ENCODE measurements at regions not wholly inside any gene's neighbourhood (a gene's known extent, or its start where the extent isn't known, plus 50 kb on each side); places are given as distances from the start of the nearest gene placed in this dataset.
A peak's percentile ranks its signal among the peaks of the same experiment; 100 is the strongest.

DNA sequence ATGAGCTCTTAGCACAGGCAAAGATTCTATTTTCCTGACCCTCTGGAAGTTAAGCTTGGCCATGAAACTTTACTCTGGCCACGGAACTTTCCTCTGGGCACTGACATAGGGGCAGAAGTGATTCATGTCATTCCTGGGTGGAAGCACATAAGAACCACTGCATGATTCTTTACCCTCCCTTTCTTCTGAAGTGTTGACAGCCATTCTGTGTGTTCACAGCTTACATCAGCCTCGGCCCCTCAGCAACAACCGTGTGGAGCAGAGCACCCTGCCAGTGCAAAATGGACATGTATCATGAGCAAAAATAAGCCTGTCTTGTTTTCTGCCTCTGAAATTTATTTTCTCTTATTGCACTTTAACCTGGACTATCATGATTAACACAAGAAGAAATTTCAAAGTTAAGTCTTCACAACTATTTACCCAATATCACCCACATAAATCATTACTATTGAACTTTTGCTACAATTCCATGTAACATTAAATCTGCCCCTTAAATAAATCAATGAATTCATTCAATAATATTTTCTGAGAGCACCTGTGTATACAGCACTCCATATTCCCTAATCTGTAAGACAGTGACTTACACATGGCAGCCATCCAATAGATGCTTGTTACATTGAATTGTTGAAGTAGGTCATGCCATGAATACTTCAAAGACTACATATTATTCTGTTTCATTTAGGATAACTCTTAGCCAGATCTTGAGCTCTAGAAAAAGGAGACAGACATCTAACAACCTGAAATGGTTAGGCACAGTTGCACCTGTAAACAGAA is 531.9 kb downstream of the IRS1 start:
- DNase-seq: no peak

DNA sequence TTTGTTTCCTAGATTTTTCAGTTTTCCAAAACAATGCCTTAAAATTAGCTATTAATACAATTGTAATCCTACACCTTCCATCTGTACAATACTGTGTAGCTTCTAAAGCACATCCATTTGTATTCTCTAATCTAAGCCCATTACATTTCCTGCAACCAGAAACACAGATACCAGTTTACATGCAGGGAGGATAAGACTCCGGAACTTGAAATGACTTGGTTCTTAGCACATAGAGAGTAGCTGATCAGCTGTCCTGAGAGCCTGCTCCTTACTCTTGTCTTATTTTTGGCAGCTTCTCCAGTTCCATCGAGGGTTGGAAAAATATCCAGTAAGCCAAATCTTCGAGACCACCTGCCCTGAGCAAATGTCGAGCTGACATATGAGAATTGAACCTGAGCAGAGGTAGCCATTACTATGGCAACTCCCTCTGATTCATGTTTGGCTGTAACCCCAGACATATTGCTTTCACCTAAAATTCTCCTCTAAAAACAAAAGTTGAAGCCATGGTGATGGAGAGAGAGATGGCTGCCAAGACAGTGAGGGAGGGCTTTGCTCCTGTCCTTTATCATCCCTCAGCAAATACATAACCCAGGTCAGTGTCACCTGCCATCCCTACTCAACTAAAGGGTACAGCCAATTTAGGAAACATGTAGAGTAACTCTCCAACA is 542.8 kb downstream of the IRS1 start:
- DNase-seq: peak; percentile 37

DNA sequence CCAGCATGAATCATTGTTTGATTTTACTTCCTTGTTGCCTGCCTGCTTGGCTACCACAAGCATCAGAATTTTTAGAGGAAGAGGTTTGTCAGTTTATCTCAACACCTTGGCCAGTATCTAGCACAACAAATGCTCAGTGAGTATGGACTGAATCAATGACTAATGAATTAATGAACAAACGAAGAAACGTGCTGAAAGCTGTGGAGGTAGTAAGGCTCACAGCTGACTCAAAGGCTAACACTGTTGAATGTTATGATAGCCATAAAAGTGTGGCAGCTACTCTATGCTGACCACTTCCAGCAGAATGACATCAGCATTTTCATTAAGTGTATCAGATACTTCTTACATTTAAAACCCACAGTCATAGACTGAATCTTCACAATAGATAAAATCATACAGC is 543.4 kb downstream of the IRS1 start:
- DNase-seq: no peak

DNA sequence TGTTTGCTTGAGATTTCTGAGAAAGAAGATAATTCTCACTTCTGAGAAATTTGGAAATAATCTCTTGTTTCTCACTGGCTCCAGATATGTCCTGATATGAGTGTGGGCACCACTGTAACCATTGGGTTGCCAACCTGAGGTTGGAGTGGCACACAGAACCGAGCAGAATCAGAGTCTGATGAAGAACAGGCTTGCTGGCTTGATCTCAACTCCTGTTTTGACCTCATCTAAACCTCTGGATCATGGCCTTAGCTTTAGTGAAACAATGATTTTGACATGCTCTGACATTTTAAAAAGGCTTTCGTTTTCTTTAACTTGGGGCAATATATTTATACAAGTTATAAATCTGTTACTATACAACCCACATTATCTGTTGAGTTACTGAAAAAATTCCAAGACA is 548.0 kb downstream of the IRS1 start:
- DNase-seq: no peak

DNA sequence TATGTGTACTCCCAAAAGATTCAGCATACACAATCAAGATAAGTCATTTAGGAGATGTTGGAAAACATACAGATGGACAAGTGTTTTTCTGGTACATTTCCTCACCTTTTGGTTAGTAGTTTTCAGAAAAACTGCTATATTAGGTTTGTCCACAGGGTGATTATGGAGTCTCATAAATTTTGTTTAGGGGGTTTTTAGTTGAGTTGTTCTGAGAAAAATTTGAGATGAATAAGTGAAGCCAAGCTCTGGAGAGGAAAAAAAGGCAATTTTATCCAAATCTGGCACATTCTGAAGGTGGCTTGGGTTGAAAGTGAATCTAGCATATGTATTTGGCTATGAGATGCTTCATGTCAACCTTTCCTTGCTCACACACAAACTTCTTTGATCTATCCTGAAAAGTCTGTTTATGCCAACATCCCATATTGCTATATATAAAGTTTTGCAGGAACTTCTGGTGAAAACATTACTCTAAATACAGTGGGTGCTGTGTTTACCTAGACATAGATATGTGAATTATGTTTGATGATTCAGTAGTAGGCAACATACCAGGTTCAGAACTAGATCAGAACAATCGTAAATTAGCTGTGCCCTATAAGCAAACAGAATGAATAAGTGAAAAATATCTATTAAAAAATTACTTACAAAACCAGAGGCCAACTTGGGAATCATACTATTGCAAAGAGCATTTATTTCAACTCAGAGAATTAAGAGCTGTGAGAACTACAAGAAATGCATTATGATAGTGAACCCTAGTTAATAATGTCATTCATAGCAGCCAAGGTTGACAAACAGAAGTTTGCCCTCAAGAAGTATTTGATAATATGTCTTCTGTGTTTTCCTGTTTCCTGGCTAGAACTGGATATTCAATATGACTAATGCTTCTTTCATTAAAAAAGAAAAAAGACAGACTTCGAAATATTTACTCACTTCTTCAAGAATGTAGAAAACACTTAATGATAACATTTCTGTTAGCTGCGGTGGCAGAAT is 552.0 kb downstream of the IRS1 start:
- no peak for DNase-seq

DNA sequence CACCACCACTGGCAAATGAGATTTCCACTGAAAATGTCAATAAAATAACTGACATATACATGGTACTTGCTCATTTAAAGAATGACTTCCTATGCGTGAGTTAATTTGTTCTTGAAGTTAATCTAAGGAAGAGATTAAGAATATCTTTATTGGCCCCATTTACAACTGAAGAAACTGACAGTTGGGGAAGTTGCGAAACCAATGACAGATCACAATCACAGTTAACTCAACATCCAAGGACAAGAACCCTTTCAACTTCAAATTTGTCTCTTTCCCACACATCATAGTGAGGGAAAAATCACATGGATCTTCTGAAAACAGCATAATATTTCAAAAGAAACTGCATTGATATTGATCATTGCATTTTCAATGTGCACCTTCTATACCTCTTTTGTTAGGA is 565.4 kb downstream of the IRS1 start:
- DNase-seq: no peak

DNA sequence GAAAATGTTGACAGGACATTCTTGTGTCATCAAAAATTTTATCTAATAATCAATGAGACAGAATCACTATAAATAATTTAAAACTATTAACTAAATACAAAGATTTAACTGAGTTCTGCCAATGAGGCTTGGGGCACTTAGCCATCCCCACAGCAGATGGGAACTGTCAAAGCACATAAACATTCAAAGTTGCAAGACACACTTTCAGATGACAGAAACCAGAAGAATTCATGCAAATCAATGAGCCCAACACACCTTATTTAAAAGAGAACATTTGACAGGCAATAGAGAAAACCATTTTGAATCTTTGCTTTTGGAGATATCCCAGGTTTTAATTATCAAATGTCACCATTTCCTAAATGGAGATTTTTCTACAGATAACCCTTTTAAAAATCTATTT is 566.2 kb downstream of the IRS1 start:
- no peak for DNase-seq

DNA sequence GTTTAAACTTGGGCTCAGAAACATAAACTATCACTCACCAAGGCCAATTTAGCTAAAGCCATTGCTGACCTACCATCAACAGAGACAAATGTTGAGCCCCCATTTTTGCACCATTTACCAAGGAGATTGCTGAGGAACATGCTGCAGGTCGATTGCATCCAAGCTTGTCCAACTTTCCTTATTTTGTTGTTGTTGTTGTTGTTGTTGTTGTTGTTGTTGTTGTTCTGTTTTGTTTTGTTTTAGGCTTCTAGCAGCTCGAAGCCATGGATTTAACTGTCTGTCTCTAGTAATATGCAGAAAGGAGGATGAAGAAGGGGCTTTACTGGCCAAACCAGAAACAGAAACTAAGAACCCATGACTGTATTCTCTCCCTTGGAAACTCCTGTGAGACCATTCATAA is 571.5 kb downstream of the IRS1 start:
- no peak for DNase-seq

DNA sequence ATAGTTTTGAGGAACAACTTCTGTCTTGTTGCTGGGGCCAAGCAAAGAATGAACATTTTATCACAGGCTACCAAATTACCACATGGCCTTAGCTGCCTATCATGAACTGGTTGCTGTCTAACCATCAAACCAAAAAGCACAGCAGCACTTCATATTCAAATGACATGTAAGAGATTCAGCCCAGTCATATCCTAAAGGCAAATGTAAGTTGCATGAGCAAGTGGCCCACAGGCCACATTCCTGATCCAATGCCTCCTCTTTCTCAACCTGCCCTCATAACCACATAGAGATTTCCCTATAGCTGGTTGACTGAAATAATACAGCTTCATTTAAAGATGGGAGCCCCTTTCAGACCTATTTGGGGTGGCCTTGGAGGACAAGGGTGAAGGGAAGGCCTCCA is 572.3 kb downstream of the IRS1 start:
- DNase-seq: no peak

DNA sequence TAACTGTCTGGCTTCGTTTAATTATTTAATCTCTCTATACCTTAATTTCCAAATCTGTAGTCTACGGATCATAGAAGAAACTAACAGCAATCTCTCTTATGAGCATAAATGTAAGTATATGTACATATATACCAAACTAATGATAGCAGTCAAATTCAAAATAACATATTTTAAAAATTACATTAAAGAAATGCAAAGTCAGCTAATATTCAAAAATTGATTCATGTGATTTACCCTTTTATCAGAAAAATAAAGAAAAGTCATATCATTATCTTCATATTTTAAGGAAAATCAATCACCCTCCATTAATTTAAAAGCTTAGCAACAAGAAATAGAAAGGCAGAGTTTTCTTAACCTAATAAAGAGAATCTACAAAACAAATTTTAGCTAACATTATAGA is 575.9 kb downstream of the IRS1 start:
- DNase-seq: no peak

DNA sequence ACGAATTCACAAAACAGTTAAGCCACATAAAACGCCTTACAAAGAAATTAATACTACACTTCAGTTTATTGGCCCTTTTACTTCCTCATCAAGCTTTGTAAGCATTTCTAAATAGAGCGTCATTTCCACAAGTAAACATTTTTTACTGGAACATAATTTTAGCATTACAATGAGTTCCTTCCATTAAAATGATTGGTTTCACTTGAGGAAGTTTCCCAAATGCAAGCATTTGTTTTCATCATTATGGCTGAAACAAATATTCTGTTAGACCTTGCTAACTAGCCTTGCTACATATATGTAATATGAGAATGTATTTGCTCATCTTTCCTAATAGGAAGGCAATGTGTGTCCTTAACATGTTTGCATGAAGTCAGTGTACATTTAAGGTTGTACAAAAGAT is 579.1 kb downstream of the IRS1 start:
- no peak for DNase-seq

DNA sequence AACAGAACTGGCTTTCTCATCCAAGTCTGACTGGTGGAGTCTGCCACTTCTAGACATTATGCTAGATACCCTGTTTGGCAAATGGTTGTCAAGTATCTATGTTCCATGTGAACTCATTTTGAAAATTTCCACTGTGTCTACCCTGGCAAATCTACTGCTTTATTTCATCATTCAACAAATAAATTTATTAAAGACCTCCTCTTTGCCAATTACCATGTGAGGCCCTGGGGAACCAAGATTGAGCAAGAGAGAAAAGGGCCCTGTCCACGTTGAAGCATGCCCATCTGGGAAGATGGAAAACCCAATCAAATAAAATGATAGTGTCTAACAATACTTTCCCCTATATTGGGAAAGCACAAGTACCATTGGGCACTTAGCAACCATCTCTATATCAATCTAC is 582.4 kb downstream of the IRS1 start:
- no peak for DNase-seq

DNA sequence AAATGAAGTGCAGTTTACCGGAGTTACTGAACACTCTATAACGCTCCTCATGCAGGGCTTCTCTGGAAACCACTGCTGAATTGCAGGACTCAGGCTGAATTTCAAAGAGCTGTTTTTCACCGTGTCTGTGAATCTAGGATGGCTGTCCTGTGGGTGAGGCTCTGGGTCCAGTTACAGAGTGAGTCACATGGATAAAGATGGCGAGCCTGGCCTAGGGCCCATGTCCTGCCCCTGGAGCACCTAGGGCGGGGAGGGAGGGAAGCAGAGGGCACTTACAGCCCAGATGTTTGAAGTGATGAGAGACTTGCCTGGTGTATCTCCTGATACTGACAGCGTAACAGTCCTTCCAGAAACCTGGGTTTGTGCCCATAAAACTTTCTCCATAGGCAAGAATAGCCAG is 583.0 kb downstream of the IRS1 start:
- DNase-seq: no peak

DNA sequence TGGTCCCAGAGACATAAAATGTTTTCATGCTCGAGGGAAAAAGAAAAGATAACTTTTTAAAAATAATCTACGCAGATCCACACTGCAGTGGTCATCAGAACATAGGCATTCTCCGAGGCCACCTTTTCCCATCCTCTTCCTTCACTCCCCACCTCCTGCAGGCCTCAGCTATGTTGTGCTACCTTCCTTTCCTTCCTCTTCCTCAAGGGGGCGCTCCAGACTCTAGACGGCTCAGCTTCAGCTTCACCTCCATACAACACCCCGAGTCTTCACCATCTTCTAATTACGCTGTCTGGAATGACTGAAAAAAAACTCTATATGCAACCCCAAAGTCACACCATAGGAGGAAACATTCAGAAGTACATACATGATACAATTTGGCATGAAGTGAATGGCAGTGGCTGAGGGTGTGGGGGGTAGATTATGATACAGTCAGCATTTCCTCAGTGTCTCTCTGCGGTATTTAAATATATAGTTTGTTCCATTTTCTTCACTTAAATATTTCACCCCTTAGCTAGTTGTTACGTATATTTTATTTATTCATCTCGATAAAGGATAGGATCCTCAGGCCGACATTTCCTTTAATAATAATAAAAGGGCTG is 583.6 kb downstream of the IRS1 start:
- DNase-seq: no peak

DNA sequence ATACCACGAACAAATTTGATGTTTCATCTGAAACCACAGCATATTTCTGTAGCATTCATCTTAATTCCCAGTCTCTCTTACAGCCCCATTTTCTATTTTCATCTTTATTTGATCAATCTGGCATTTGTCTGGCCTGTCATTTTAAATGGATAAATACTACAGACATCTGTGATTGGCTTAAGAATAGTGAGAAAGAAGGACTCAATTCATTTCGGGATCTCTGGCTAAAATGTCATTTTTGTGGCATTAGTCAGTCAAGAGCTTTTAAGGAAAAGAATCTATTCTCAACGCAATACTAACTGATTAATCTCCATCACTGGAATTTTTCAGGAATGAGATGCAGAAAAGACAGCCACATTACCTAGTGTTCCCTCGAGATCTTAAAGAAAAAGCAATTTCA is 585.9 kb downstream of the IRS1 start:
- DNase-seq: no peak

DNA sequence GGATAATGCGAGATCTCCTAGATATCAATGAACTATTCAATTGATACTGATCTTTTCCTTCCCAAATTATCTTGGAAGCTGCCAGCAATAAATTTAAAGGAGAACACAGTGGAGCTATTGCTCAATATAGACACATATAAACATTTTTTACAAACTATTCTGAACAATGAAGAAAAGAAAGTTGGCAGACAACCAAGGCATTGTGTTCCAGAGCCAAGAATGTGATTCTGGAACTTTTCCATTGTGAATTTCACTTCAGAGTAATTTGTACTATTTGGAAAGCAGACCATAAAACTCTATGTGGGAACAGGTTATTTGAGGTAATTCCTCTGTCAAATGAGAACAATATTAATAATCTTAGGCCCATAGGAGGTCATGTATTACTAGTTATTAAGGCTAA is 588.2 kb downstream of the IRS1 start:
- no peak for DNase-seq

DNA sequence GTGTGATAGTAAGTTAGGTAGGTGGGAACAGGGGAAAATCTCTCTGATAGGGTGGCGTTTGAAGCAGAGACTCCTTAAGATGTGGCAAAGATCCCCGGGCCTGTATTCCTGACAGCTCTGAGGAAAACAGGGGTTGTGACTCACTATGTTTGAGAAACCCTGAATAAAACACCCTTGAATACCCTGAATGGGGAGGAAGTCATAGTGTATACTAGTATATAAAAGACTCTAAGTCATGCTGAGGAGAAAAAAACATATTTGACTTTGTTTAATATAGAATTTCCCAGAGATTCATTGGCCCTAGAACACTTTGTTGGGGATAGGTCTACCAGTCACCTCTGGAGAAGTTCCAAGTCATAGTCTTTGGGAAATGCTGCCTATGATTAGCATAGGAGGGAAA is 590.9 kb downstream of the IRS1 start:
- DNase-seq: no peak

DNA sequence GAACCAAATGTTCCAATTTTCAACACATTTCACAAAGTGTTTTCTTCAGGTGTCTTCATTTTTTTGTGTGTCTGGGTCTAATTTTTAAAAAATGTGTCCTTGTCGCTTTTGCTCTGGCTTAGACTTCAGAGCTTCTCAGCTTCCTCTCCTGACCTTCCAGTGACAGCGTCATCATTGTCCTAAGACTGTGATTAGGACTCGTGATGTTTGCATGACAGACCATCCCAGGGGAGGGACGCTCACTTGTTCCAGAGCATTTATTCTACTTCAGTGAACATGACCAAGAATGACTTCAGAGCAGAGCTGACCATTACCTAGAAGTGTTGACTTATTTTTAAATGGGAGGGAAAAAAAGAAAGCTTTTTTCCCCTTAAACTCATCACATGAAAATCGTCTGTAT is 591.9 kb downstream of the IRS1 start:
- no peak for DNase-seq

DNA sequence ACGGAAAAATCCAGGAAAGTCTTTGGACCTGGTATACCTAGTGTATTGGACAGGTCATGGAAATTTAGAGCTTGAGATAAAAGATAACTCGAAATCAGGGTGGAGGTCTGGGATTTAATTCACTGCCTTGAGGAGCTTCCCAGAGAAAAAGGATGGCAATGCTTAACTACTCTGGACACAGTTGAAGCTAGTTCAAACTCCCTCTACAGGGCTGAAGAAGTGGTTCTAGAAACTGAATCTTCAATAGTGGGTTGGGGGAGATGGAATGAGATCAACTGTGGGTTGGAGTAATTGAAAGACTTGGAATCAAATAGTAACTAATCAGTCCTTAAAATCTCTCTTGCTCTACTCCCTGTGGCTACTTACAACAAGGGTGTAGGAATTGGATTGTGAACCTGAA is 600.1 kb downstream of the IRS1 start:
- no peak for DNase-seq

DNA sequence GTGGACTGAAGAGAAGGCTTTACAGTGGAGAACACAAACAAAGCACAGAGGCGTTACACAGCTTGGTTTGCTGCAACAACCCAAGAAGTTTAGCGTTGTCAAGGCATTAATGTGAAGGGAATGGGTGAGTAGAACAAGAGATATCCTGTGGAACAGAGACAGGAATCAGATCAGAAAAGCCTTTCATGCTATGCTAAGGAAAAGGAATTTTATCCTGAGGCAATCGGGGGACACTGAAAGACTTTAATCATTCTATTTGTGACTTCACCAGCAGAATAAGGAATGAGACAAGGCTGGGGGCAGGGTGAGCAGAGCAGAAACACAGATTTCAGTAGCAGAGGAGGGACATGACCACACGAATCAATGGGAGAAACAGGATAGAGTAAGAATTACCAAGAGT is 600.7 kb downstream of the IRS1 start:
- no peak for DNase-seq

DNA sequence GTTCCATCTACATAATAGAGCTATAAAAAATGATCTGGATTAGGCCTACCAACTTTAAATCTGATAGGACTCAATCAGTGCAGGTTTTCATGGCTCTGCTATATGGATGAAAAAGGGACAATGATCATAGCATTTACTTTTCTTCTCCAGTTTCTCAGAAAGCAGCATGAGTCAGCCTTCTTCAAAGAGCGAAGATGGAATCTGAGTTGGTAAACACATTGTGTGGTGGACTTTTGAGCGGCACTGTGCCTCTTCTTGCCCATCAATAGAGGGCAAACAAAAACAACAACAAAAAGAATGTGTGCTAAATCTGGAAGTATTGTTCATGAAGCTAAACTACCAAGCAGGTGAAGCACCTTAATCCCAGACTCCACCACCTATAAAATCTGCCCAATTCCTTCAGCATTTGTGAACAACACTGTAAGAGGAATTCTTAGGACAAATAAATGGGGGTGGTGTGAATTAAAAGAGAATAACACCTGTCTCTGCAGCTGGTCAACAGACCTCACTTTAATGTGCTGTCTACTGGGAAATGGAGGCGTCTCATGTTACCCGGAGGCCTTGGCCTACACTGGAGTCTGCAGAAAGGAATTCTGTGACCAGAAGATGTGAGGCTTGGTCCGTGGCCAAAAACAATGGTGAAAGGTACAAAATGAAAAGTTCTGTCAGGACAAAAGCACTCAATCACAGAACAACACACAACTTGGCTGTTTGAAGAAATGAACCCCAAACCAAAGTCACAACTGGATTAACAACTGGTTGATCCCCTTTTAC is 609.0 kb downstream of the IRS1 start:
- DNase-seq: no peak

DNA sequence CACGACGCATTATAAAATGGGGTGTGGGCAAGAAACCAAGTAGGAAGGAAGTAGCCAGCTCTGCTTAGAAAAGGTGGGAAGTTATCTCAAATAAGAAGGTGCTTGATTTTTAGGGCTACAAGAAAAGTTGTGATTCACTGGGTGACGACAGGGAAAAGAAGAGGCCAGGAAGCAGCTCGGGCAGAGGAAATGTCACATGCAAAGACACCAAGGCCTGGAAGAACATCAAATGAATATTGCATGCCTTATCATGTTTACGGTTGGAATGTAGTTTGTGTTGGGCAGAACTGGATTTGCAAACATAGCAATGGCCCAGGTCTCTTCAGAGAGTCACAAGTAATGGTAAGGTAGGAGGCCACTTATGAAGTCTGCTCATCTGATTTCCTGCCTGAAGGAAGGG is 610.6 kb downstream of the IRS1 start:
- DNase-seq: no peak

DNA sequence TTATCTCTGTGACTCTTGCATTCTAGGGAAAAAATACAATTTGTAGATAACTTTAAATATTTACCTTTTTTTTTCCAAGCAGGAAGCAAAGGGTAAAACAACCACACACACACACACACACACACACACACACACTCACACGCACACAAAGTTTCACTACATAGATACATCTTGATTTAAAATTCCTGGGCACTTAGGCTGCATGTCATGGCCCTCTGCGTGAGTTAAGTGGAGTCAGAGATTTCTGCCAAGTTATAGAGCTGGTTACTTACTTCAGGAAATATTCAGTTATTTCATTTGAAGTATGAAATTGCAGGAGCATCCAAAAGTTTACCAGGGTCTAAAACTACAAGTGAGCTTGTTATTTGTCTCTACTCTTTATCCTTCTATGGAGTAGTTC is 612.0 kb downstream of the IRS1 start:
- no peak for DNase-seq

Data from NCI-H1105 (cell line).